ENCODE measurements at regions not wholly inside any gene's neighbourhood (a gene's known extent, or its start where the extent isn't known, plus 50 kb on each side); places are given as distances from the start of the nearest gene placed in this dataset.
"Not testable (repeated sequence)": the region's sequence is repeated elsewhere in the genome, so short reads cannot be mapped to it uniquely, and the experiment has no call there.

- no peak for DNase-seq
These were observed 152.6 kb downstream of the TFPI2 start for GRCh38 chr7:93737953-93738352.

GRCh38 chr7:93736668-93737369 lies 153.7 kb downstream of the TFPI2 start:
- no peak for DNase-seq

GRCh38 chr7:93728292-93728691 lies 153.8 kb upstream of the CALCR start:
- DNase-seq: no peak

GRCh38 chr7:93725954-93726353 lies 151.4 kb upstream of the CALCR start:
- DNase-seq: no peak

DNA sequence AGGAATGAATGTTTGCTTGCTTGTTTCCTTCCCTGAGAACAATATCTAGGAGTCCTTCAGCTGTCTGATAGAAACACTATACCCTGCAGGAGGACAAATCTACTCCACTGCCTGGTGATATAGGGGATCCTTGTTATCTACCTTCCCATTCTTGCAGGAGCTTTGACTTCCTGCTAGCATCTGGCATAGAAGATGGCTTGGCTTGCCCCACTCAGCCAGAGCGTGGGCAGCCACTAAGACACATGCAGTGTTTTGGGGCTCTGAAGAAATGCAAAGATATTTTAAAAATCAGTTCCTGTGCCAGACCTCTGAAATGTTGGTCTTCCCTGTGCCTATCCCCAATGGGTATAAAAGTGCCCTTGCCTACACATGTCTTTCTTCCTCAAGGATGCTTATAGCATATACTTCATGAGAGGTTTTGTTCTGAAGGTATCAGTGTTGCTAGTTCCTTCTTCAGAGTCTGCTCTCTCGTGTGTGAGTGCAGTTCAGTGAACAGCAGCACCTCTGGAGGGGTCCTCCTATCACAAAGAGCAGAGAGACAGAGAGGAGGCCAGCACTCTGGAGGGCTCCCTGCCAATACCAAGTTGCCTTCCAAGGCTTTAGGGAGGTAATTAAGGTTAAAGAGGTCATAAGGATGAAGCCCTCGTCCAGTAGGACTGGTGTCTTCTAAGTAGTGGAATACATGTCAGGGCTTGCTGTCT lies 149.1 kb upstream of the CALCR start:
- DNase-seq: no peak

DNA sequence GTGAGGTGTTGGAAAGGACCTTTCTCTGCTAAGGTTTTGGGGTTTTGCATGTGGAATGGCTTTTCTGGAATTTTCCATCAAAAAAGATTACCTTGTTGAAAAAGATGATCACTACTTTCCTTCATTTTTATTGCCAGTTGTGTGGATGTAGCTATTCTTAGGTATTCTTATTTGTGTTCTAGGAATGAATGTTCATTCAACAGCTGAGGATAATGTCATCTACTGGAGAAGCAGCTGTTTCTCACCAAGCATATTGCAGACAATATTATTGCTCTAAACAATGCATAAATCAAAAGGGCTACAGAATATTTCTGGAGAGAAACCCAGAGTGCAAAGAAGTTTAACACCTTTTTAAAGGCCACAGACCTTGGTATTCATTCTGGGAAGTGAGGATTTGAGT lies 145.6 kb upstream of the CALCR start:
- no peak for DNase-seq

DNA sequence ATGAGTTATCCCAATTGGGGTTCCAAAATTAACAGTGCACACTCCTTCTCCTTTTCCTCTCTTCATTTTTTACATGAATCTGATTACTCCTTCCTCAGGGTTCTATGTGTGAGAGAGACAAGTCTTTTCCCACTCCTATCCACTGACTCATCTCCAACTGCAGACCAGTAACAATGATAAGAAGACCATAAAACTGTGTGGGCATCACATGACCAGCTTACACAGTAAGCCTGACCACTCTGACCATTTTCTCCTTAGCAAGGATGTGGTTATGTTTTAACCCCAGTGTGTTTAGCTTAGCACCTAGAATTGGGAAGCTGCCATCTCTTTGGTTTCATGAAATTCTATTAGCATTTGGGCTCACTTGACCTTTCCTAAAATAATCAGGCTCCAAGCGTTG lies 145.0 kb upstream of the CALCR start:
- DNase-seq: no peak

DNA sequence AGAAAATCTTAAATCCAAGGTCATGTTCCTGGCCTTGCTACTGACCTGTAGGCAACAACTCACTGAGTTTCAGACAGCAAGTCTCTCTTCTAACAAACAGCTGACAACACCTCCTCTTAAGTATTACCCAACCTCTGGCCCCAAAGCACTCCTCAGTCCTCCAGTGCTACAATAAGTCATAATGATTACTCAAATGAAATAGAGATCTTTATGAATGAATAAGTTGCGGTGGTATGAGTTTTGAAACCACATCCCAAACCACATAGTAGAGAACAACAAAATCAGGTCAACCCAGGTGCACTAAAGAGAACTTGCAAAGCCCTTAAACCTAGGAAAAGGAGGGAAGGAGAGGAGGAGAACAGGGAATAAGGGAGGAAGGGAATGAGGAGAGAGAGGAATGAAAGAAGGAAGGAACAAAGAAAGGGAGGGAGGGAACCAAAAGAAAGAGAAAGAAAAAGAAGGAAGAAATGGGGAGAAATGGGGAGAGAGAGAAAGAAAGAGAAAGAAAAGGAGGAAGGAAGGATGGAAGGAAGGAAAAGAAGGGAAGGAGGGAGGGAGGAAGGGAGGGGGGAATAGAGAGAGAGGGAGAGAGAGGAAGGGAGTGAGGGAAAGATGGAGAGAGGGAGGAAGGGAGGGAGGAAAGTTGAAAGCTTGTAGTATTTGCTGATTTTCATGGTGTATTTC lies 142.8 kb upstream of the CALCR start:
- DNase-seq: no peak

- DNase-seq: peak; percentile 52 to 63
These were observed 140.7 kb upstream of the CALCR start for GRCh38 chr7:93715234-93715633.

- DNase-seq: no peak
These were observed 137.4 kb upstream of the CALCR start for GRCh38 chr7:93711926-93712325.

- not testable (repeated sequence) for DNase-seq
These were observed 133.7 kb upstream of the CALCR start for GRCh38 chr7:93708255-93708654.

- no peak for DNase-seq
These were observed 132.7 kb upstream of the CALCR start for GRCh38 chr7:93707249-93707648.

- not testable (repeated sequence) for DNase-seq
These were observed 131.6 kb upstream of the CALCR start for GRCh38 chr7:93706162-93706561.

DNA sequence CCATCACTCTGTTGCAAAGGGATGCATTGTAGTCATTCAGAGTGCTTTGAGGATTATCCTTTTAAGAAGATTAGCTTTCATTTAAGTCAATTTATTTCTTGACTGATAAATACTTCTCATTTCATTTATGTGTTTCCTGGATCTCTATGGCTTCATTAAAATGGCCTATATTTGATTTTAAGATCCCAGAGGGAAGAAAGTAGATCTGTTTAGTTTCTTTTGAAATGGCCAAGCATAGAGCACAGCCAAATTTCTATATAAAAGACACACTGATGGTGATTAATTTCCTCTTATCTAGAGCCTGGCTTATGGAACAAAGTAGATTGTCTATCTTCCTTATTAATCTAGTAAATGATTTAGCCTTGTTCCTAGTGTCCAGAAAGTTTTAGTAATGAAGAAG lies 129.7 kb upstream of the CALCR start:
- DNase-seq: no peak

- no peak for DNase-seq
These were observed 123.4 kb upstream of the CALCR start for GRCh38 chr7:93697901-93698300.

DNA sequence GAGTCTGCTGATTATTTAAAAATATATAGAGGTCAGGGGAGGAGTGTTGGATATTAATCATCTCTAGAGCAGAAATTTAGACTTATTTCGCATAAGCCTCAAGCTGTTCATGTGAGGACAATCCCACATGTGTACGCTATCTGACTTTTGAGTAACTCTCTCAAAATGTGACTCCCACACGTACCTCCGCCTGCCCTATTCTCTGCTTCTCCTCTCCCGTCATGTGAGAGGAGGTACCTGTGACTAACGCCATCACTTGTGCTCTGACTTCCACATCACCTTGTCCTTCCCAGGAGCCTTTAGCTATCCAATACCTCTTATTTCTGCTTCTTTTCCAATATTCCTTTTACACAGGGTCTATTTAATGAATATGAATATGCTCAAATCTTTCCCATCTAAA lies 119.3 kb upstream of the CALCR start:
- no peak for DNase-seq

DNA sequence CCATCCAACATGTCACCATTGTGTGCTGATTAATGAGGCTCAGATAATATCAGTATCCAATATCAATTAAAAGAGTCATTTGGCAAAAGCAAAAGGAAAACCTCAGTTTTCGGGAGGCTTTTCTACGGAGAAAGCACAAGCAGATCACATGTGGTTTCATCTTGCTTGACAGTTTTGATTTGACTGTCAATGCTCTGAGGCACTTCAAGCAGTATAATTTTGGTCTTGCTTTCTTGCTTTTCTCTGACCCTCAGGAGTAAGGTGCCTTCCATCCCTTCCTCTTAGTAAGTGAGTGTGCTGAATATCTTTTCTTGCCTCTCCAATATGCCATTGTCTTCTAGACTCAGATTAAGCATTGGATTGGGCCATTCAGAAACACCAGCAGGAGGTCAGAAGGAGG lies 115.5 kb upstream of the CALCR start:
- DNase-seq: no peak

- no peak for DNase-seq
These were observed 103.7 kb upstream of the CALCR start for GRCh38 chr7:93678185-93678584.

- no peak for DNase-seq
These were observed 89.2 kb upstream of the CALCR start for GRCh38 chr7:93663561-93664299.

- not testable (repeated sequence) for DNase-seq
These were observed 83.6 kb upstream of the CALCR start for GRCh38 chr7:93658163-93658562.

- DNase-seq: no peak
These were observed 77.2 kb upstream of the CALCR start for GRCh38 chr7:93651603-93652159.

GRCh38 chr7:93646538-93646937 lies 72.0 kb upstream of the CALCR start:
- DNase-seq: no peak

GRCh38 chr7:93636276-93636675 lies 61.8 kb upstream of the CALCR start:
- DNase-seq: no peak
